ENCODE measurements at regions not wholly inside any gene's neighbourhood (a gene's known extent, or its start where the extent isn't known, plus 50 kb on each side); places are given as distances from the start of the nearest gene placed in this dataset.

DNA sequence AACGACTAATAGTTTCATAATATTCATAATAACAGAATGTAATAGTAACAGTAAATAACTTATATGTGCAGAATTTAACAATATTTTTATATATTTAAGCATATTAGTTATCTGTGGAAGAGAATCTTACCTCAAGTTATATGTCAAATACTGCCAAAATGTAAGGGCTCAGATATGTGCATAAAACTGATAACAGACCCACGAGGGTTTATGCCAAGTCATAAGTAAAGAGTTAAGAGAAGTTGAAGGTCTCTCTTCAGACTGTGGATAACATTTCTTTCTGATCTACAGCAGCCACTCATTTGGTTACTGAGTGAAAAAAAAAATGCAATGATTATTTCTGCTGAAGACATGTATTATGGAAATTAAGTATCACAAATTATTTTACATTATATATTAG is 1167.8 kb upstream of the NCAM2 start:
- DNase-seq, result no peak

DNA sequence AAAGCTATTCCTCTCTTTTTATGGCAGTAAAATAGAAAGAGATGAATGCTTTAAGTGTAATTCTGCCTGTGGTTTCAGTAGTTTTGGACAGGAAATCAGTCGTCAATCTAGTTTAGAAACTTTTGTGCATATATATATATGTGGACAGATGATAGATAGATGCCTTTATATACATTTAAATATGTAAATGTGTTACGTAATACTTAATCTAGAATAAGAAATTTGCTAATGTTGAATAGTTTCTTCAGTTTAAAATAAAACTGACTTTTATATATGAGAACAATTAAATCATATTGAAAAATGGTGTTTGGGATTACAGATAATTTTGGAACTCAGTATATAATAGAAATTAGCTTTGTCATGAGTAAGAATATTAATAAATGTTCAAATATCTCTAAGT is 1165.7 kb upstream of the NCAM2 start:
- no peak for DNase-seq

DNA sequence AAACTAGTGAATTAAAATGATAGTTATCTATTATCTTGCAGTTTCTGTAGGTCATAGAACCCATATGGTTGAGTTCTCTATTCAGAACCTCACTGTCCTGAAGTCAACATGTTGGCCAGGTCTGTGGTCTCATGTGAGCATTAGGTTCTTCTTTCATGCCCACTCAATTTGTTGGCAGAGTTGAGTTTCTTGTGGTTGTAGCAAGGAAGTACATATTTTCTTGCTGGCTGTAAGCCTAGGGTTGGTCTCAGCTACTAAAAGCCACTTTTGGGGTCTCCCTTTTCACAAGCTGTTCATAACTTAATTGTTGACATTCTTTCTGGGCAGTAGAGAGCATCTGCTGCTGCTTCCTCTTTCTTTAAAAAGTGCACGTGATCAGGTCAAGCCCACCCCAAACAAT is 1165.1 kb upstream of the NCAM2 start:
- no peak for DNase-seq

DNA sequence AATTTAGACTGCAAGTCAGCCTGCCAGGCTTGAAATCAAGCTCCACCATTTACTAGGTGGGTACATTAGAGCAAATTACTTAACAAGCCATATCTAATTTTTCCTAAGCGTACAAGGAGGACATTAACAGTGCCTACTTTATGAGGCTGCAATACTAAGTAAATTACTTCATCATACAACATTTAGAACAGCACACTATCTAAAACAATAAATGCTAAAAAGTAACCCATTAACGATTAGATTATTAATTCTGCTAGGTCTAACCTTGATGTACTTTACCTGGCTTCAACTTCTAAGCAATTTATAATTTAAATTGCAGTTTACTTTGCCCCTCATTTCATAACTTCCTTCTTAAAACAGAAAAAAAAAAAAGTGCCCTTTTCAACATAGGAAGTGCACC is 1155.6 kb upstream of the NCAM2 start:
- DNase-seq, result no peak

DNA sequence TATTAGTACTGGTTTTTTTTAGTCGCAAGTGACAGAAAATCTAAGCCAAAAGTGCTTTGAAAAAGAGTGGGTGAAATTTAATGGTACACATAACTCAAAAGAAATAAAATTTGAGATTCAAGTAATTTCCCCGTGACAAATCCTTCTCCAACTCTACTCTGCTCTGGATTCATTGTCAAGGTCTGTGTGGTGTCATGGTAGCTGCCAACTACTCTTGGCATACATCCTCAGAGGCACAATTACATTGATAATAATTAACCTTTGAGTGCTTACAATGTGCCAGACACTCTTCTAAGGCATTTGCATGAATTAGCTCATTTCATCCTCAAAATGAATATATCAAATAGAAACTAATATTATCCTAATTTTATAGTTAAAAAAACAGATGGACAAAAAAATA is 1153.9 kb upstream of the NCAM2 start:
- DNase-seq, result no peak

DNA sequence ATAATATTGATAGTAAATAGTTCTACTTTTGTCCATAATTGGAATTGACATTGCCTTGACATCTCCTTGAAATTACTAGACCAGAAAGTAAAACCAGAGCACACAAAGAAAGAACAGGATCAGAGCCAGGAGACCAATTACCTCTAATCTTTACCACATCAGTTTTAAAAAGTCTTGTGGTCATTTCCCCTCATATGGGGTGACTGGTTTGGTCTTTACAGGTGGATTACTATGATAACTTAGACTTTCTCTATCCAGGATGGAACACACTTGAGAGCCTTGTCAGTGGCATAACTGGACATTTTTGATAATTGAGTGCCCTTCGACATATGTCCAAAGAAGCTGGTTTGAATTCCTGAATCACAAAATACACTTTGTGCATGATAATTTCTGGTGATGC is 1148.1 kb upstream of the NCAM2 start:
- DNase-seq, result no peak

DNA sequence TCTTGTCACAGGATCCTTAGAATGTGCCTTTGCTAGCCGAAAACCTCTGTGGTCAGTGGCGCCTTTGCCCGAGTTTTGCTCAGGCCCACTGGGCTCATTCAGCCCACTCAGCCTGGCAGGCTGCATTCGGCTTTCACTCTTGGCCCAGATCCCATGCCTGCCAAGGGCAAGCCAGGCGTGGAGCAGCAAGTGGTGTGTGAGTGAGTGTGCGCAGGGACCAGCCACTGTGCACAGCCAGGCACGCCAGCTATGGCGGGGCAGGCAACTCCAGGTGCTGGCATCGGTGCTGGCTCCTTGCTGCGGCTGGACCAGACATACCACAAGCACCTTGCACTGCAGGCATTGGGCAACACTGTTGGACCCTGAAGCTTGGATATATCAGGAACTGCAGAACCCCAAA is 1145.1 kb upstream of the NCAM2 start:
- DNase-seq, result no peak

DNA sequence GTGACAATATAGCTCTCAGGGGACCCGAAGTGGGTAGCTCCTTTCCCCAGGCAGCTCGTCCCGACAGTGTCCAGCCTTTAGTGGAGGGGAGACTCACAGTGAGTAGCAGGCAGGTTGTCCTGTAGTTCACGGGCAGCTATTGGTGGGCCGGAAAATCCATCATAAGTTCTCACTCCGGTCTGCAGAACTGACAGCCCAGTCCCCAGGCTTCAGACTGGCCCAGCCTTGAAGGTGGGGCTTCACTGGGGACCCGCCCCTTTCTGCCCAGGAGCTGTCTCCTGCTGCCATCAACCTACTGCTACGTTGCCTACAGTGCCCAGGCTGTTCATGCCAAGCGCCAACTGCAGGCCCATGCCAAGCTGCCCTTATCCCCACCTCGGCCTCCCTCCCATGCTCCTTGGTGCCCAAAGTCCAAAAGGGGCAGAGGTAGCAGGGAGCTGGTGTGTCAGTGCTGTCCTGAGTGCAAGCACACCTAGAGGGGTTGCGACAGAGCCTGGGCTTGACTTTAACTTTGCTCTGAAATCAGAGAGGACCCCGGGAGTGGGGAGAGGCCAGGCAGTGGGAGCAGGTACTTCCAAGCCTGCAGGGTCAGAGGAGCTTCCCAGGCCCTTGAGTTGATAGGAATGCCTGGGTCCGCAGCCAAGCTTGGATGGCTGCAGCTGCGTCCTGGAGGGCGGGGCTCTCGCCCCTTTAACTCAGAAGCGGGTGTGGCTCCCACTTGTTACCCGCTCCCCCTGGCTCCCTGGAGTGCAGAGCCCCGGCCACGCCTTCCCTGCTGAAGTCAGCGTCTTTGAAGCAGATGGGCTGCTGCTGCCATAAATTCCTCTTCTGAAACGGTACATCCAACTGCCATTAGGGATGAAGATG is 1144.3 kb upstream of the NCAM2 start:
- no peak for DNase-seq

DNA sequence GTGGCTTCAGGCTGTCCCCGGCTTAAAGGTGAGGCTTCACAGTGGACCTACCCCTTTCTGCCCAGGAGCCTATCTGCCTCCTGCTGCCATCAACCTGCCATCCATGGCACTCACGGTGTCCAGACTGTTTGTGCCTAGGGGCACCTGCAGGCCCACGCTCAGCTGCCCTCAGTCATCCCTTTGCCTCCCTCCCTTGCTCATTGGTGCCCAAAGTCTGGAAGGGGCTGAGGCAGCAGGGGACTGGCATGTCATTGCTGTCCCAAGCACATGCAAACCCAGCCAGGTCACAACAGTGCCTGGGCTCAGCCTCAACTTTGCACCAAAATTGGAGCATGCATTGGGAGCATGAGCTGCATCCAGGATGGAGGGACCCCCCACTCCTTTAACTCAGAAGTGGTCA is 1142.7 kb upstream of the NCAM2 start:
- DNase-seq, result no peak

DNA sequence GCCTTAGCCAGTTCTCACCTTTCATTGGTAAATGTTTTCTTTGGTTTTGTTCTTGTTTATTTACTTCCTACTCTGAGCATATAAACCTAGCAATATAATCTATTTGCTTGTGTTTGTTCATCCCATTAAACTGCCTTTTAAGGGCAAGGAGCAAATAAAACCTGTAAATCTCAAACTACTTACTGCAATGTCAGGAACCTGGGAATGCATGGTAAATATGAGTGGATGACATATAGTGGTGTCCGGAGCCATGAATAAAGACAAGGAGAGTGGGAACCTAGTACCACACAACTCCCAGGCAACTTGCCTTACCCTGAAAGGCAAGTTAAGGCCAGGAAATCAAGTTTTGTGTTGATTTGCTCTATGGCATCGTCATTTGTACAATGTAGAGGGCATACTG is 1133.7 kb upstream of the NCAM2 start:
- DNase-seq, result no peak

DNA sequence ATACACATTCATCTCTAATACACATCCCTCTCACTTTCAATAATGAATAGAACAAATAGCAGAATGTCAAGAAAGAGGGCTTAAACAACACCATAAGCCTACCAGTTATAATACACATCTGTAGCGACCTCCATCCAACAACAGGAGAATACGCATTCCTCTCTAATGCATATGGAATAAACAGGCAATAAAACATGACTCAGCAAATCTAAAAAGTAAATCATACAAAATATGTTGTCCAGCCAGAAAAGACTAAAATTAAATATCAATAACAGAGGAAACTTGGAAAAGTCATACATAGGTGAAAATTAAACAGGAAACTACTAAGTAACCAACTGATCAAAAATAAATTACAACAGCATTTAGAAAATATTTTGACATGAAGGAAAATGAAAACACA is 1127.5 kb upstream of the NCAM2 start:
- DNase-seq, result no peak

DNA sequence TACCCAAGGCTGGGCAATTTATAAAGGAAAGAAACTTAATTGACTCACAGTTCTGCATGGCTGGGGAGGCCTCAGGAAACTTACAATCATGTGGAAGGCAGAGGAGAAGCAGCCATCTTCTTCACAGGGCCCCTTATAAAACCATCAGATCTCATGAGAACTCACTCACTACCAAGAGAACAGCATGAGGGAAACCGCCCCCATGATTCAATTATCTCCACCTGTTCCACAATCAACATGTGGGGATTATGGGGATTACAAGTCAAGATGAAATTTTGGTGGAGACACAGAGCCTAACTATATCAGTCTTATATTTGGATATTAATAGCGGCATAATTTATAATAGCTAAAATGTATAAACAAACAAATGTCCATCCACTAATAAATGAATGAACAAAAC is 1123.7 kb upstream of the NCAM2 start:
- no peak for DNase-seq

DNA sequence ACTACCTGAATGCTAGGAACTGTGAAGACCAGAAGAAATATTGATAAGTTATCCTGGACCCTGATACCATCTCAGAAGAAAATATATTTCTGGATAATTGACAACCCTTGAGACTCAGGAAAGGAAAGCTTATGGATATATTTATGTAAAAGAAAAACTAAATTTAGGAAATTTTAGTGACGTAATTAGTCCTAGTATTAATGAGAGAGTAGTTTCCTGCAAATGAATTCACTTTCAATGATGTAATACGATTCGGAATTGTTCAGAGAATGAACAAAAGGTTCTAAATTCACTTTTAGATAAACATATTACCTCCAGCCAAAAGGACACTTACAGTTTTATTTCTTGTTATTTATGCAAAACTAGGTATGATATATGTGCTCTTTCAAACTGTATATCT is 1120.1 kb upstream of the NCAM2 start:
- no peak for DNase-seq

DNA sequence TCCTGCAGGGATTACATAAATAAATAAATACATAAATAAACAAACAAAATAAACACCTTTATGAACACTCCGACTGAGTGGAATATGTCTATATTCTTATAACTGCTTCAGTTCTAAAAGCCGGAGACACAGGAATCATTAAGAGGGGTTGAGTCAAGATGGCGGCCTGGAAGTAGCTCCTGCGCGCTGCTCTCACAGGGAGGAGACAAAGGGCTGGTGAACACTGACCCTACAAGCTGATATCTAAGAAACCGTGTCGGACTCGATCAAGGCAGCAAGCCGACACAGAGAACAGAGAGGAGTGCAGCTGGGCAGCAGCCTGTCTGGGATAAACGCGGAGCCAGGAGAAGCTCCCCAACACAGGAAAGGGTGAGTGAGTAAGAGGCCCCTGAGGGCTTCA is 1098.6 kb upstream of the NCAM2 start:
- no peak for DNase-seq

DNA sequence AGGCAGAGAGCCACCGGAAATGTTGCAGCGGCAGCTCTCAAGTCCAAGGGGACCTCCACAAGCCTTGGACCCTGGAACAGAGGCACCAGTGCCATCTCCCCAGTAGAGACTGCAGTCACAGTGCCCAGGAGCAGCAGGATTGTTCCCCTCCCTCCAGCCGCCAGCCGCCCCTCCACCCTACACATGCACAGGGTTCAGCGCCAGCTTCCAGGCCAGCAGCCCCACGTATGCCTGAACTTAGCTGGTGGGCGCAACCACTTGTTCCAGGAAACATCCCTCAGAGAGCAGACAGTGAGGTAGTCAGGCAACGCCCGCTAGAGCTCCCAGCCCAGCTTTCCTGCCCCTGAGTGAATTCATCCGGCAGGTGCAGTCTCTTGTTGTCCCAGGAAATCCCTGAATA is 1098.1 kb upstream of the NCAM2 start:
- DNase-seq, result no peak

DNA sequence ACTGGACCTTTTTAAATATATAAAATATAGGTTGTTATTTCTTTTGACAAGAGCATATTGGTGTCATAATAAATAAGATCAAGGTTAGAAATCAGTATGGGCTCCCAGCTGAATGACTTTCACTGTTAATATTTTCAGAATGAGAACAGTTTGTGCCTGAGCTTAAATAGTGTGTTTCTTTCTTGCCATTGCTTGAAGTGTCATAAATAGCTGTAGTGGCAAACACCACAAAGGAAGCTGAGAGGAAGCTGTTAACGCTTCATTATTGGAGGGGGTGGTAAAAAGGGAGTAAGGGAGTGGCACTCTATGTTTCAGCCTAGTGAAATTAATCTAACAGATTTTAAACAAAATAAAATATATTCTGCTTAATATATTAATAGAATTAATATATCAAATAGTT is 1089.8 kb upstream of the NCAM2 start:
- DNase-seq, result no peak

DNA sequence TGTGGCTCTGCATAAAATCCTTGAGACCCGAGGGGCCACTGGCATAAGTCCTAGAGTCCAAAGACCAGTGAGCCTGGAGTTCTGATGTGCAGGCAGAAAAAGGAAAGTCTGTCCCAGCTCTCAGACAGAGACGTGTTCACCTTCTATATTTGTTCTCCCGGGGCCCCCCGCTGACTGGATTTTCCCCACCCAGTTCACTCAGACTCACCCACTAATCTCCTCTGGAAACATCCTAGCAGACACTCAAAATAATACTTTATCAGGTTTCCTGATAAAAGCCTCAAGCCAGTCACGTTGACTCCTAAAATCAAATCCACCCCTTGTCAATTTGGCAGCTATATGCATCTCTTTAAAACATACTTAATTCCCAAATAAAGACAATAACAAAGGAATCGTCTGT is 1084.2 kb upstream of the NCAM2 start:
- DNase-seq, result no peak

DNA sequence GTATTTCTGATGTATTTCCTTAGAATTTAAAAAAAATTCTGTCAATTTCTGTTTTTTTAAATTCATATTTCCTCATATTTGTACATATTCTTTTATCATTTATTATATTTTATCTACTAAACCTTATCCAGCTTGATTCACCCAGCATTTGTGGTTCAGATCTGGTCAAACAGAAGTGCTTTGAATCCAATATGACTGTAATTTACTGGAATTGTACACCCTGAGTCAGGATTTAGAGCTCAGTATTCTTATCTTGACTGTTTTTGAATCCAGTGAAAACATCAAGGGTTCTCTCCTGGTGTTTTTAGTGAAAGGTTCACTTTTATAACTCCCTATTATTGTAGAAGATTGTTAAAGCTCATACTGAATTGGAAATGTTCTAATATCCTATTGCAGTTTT is 1077.0 kb upstream of the NCAM2 start:
- DNase-seq, result no peak

DNA sequence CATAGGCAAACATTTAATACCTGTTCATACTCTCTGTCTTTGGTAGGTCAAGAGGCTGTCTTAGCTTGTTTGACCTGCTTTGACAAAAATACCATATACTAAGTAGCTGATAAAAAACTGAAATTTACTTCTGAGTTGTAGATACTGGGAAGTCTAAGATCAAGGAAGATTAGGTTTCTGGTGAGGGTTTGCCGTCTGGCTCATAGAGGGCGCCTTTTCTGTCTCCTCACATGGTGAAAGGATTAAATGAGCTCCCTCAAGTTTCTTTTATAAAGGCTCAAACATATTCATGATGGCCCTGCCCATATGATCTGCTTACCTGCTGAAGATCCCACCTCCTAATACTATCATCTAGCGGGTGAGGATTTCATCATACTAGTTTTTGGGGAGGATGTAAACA is 1076.1 kb upstream of the NCAM2 start:
- DNase-seq, result no peak

DNA sequence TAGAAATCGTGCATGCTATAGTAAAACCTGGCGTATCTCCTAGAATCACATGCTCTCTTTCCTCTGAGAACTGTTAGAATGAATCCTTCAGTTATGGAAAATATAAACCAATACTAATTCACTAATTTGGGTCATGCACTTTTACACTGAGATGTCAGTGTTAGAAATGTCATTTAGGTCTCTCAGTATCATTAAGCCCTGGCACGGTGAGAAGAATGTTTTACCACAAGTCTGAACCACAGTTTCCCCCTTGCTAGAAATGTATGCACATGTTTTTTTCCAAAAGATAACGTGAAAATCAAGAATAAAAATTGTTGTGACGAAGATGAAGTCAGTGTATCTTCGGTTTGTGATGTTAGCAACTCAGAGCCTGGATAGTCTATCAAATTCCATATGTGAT is 1062.7 kb upstream of the NCAM2 start:
- DNase-seq, result no peak

DNA sequence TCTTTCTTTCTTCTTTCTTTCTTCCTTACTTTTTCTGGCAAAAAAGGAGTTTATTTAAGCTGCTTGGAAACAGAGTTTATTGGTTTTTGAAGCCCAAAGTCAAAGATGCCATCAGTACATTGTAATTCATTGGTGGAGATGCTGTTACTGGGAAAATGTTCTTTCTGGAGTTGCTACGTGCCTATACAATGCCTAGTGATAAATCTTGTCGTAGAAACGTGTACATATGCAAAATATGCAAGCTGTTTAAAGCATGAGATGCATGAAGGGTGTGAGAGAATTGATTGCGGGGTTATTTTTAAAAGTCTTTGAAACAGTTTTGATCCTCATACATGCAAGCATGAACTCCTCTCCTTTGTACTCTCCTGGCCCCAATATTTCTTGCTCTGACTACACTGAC is 1060.6 kb upstream of the NCAM2 start:
- no peak for DNase-seq

DNA sequence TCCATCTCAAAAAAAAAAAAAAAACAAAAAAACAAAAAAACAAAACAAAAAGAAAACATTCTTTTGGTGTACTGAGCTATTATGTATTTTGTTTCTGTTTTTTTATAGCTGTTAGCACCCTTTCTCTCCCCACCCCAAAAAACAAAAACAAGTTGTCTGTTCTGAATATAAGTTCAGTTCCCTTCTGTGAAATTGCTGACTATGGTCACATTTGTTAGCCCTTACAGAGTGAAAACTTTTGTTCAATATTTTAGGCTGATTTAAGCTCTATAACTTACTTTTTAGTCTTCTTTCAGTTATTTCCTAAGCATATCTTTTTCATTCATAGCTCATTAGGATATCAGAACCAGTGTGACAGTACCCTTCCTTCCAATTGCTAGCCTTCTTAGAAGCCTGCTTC is 1056.6 kb upstream of the NCAM2 start:
- DNase-seq, result no peak

DNA sequence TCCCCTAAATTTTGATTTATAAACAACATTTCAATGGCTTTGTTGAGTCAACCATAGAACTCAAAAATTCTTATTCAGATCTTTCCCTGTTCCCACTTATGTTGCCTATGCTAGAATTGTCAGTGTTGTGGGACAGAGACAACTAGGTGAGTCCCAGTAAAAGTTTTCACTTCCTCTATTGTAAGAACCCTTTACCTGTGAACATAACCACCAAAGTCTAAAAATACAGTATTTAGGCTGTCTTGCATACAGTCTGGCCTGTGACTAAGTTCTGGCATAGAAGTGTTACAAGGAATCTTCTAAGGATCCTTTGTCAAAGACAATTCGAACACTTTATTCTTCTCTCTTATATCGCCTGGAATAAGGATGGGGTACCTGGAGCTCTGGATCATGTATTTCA is 1047.9 kb upstream of the NCAM2 start:
- no peak for DNase-seq

DNA sequence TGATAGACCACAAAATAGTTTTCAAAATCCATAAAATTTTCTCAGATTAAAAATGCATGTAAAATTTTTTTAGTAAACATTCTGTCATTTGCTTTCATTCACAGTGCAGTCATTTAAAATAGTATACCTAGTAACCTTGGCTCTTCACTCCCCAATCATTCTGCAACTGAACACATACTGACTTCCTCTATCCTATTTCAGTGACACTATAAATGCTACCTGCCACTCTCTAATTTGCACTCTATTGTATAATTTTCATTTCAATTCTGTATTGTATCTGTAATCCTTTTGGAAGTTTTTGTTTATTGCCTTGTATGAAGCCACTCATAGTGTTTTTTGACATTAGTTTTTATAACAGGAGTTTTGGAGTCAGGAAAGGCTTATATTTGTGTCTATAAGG is 1029.1 kb upstream of the NCAM2 start:
- DNase-seq, result no peak
